ENCODE measurements at regions not wholly inside any gene's neighbourhood (a gene's known extent, or its start where the extent isn't known, plus 50 kb on each side); places are given as distances from the start of the nearest gene placed in this dataset.
"Not testable (repeated sequence)": the region's sequence is repeated elsewhere in the genome, so short reads cannot be mapped to it uniquely, and the experiment has no call there.

- no peaks in the 10 kb centered on the region for H3K4me1 ChIP-seq
- intact Hi-C loops (cut with micrococcal nuclease; ENCODE audit: unreplicated experiment) = no loop called here
- POLR2A ChIA-PET = no interaction called here
- H3K27me3 ChIP-seq (replicated peaks; ENCODE audit: control insufficient read depth, insufficient read depth, low read length) = no peaks in the 10 kb centered on the region
- H3K4me3 Mint-ChIP-seq (ENCODE audit: unreplicated experiment) = no peak overlapping the region
- H3K27ac Mint-ChIP-seq (ENCODE audit: unreplicated experiment) = no peak overlapping the region
- no TSS peak for BruUV-seq (replicated peaks)
- no peak overlapping the region for H3K4me3 ChIP-seq (ENCODE audit: low read depth, low read length)
- no peaks in the 10 kb centered on the region for H3K4me1 Mint-ChIP-seq (ENCODE audit: low read depth, unreplicated experiment)
- H3K9me3 Mint-ChIP-seq (ENCODE audit: unreplicated experiment) = no peaks in the 10 kb centered on the region
- no peaks in the 10 kb centered on the region for H3K27me3 Mint-ChIP-seq (ENCODE audit: insufficient read depth, unreplicated experiment)
- H3K36me3 ChIP-seq (ENCODE audit: control insufficient read depth, insufficient read depth, low read length) = no peaks in the 10 kb centered on the region
- no peak for TF ChIP-seq CTCF (IDR thresholded peaks at IDR 0.05; ENCODE audit: insufficient read depth in 1 of 2, low read depth in 1 of 2, low read length in 1 of 2, severe bottlenecking in 1 of 2, unreplicated experiment in 1 of 2)
- H3K36me3 Mint-ChIP-seq (ENCODE audit: insufficient read depth, unreplicated experiment) = no peaks in the 10 kb centered on the region
- H3K9me3 ChIP-seq = no peaks in the 10 kb centered on the region
- CTCF ChIA-PET = no interaction called here
- no peak for DNase-seq
These were observed 1325.8 kb upstream of the ALCAM start for GRCh38 chr3:104040896-104041295.

- intact Hi-C loops (cut with micrococcal nuclease; ENCODE audit: unreplicated experiment); H3K27ac Mint-ChIP-seq (ENCODE audit: unreplicated experiment); H3K4me1 Mint-ChIP-seq (ENCODE audit: low read depth, unreplicated experiment); H3K4me3 ChIP-seq (ENCODE audit: low read depth, low read length); H3K4me1 ChIP-seq; POLR2A ChIA-PET; H3K9me3 Mint-ChIP-seq (ENCODE audit: unreplicated experiment); H3K4me3 Mint-ChIP-seq (ENCODE audit: unreplicated experiment); H3K27me3 ChIP-seq (replicated peaks; ENCODE audit: control insufficient read depth, insufficient read depth, low read length); H3K27me3 Mint-ChIP-seq (ENCODE audit: insufficient read depth, unreplicated experiment); BruUV-seq (replicated peaks); H3K36me3 Mint-ChIP-seq (ENCODE audit: insufficient read depth, unreplicated experiment); DNase-seq; H3K36me3 ChIP-seq (ENCODE audit: control insufficient read depth, insufficient read depth, low read length); H3K9me3 ChIP-seq; CTCF ChIA-PET: not testable (repeated sequence)
These were observed 1323.6 kb upstream of the ALCAM start for GRCh38 chr3:104043001-104043543.

GRCh38 chr3:104044002-104044401, 1322.7 kb upstream of the ALCAM start:
- Mint-ChIP-seq H3K4me3 (ENCODE audit: unreplicated experiment) (no peak overlapping the region), H3K9me3 (ENCODE audit: unreplicated experiment) (no peaks in the 10 kb centered on the region), H3K27ac (ENCODE audit: unreplicated experiment) (no peak overlapping the region), H3K36me3 (ENCODE audit: insufficient read depth, unreplicated experiment) (no peaks in the 10 kb centered on the region), H3K4me1 (ENCODE audit: low read depth, unreplicated experiment) (no peaks in the 10 kb centered on the region), H3K27me3 (ENCODE audit: insufficient read depth, unreplicated experiment) (no peaks in the 10 kb centered on the region)
- H3K36me3 ChIP-seq (ENCODE audit: control insufficient read depth, insufficient read depth, low read length) = no peaks in the 10 kb centered on the region
- no peak for TF ChIP-seq CTCF (IDR thresholded peaks at IDR 0.05; ENCODE audit: insufficient read depth in 1 of 2, low read depth in 1 of 2, low read length in 1 of 2, severe bottlenecking in 1 of 2, unreplicated experiment in 1 of 2)
- H3K9me3 ChIP-seq = no peaks in the 10 kb centered on the region
- ChIA-PET POLR2A (no interaction called here), CTCF (no interaction called here)
- intact Hi-C loops (cut with micrococcal nuclease; ENCODE audit: unreplicated experiment) = no loop called here
- no peaks in the 10 kb centered on the region for H3K27me3 ChIP-seq (replicated peaks; ENCODE audit: control insufficient read depth, insufficient read depth, low read length)
- no peak overlapping the region for H3K4me3 ChIP-seq (ENCODE audit: low read depth, low read length)
- no TSS peak for BruUV-seq (replicated peaks)
- no peaks in the 10 kb centered on the region for H3K4me1 ChIP-seq
- DNase-seq = no peak

- no TSS peak for BruUV-seq (replicated peaks)
- Histone ChIP-seq H3K4me1 (peaks cover 12% of the 10 kb centered on the region; the same call in 1 of the 2 replicates), H3K9me3 (no peaks in the 10 kb centered on the region), H3K27me3 (replicated peaks; ENCODE audit: control insufficient read depth, insufficient read depth, low read length) (no peaks in the 10 kb centered on the region), H3K4me3 (ENCODE audit: low read depth, low read length) (no peak overlapping the region), H3K36me3 (ENCODE audit: control insufficient read depth, insufficient read depth, low read length) (no peaks in the 10 kb centered on the region)
- TF ChIP-seq CTCF (IDR thresholded peaks at IDR 0.05; ENCODE audit: insufficient read depth in 1 of 2, low read depth in 1 of 2, low read length in 1 of 2, severe bottlenecking in 1 of 2, unreplicated experiment in 1 of 2) = no peak
- H3K27me3 Mint-ChIP-seq (ENCODE audit: insufficient read depth, unreplicated experiment) = no peaks in the 10 kb centered on the region
- DNase-seq = no peak
- ChIA-PET CTCF (no interaction called here), POLR2A (no interaction called here)
- intact Hi-C loops (cut with micrococcal nuclease; ENCODE audit: unreplicated experiment) = no loop called here
- H3K27ac Mint-ChIP-seq (ENCODE audit: unreplicated experiment) = no peak overlapping the region
- no peaks in the 10 kb centered on the region for H3K36me3 Mint-ChIP-seq (ENCODE audit: insufficient read depth, unreplicated experiment)
- H3K9me3 Mint-ChIP-seq (ENCODE audit: unreplicated experiment) = peaks cover 14% of the 10 kb centered on the region
- no peak overlapping the region for H3K4me3 Mint-ChIP-seq (ENCODE audit: unreplicated experiment)
- H3K4me1 Mint-ChIP-seq (ENCODE audit: low read depth, unreplicated experiment) = peaks cover 21% of the 10 kb centered on the region
These were observed 1300.1 kb upstream of the ALCAM start for GRCh38 chr3:104066658-104067057.

Data from Caco-2 (cell line).